Cardiac fibroblast (primary cell): ENCODE measurements at regions not wholly inside any gene's neighbourhood (a gene's known extent, or its start where the extent isn't known, plus 50 kb on each side); places are given as distances from the start of the nearest gene placed in this dataset.
"Not testable (repeated sequence)": the region's sequence is repeated elsewhere in the genome, so short reads cannot be mapped to it uniquely, and the experiment has no call there.

Source experiments
- DNase-seq, 2 donors: peaks; one replicate each; pipeline versions ENCODE4 v3.0.0 to v3.0.0-alpha.2; 2010; ENCODE audit warnings: low read depth in 2 of 2
- H3K4me3 ChIP-seq, 2 donors: replicated peaks in 1 of 2; 1 replicate in 1 of 2; 2 replicates in 1 of 2; pipeline ENCODE4 v1.5.1; 2011; ENCODE audit warnings: low read depth in 2 of 2, low read length in 2 of 2, mild to moderate bottlenecking in 2 of 2, moderate library complexity in 1 of 2
- CTCF ChIP-seq: IDR thresholded peaks from one replicate; pipeline ENCODE4 v1.5.1; 2011; ENCODE audit warnings: low read depth, mild to moderate bottlenecking, low read length, inconsistent platforms

GRCh38 chr6:159555082-159555875, 137.8 kb downstream of the SOD2 start:
- DNase-seq = no peak
- TF ChIP-seq CTCF = no peak
- H3K4me3 ChIP-seq = no peak overlapping the region

DNA sequence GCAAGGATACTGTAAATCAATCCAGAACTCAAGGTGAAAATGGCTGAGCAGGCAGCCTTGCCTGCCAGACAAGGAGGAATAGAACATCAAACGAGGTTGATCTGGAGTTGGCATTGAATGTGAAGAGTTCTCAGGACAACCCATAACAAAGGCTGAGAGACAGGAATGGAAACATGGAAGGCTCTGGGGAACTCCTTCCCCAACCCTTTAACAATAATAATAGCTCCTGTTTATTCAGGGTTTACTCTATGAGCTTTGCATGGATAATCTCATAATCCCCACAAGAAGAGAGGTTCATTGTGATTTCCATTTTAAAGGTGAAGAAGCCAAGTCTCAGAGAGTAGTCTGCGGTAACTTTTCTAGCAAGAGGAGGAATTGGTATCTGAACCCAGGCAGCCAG, 151.7 kb downstream of the SOD2 start:
- TF ChIP-seq CTCF = no peak
- H3K4me3 ChIP-seq = no peak overlapping the region

GRCh38 chr6:159540883-159541282, 152.2 kb downstream of the SOD2 start:
- DNase-seq = no peak
- TF ChIP-seq CTCF = no peak
- no peak overlapping the region for H3K4me3 ChIP-seq

More for the DNA sequence above, 151.7 kb downstream of the SOD2 start:
- no peak for DNase-seq

DNA sequence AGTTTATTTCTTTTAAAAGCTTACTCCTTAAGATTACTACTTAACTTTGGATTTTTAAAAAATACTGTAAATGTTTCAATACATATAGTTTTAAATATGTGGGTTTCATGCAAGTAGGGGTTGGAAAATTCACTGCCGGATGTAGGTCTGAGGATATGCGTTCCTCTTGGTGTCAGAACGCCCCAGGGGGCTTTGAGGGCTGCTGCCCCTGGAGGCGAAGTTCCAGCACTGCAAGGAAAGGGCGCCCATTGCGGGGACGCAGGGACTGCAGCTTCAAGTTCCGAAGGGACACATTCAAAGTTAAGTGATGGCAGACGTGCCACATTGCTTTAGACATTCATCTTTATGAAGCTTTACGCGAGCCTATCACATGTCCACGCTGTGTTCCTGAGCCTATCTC, 152.9 kb downstream of the SOD2 start:
- no peak for DNase-seq
- TF ChIP-seq CTCF = peak; percentile 14
- no peak overlapping the region for H3K4me3 ChIP-seq

- H3K4me3 ChIP-seq, DNase-seq: not testable (repeated sequence)
Observed at GRCh38 chr6:159538031-159538430, 155.0 kb downstream of the SOD2 start.

DNA sequence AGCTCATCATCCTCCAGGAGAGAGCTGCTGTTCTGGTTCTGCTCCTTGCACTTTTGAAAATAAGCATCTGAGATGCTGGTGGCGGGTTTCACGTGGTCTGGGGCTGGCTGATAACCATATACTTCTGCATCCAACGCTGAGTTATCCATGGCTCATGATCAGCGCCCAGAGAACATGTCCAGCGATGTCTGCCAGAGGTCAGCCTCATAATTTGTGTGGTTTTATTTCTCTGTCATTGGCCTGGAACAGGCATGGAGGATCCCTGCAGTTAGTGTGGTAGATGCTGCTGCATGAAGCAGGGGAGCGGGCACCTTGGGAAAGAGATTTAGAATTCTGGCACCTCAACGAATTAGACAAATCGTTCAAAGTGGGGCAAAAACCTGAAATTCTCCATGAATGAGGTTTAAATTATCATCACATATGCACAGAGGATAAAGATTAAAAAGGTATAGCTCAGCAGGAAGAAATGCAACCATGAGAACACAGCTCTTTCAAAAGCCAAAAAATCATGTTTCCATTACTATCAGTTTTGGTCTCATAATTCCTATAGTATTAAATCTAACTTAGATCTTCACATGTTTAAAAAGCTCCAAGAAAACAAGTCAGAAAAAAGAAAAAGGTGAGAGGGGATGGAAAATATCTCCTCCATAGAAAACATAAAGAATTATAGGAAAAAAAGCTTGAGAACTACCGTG, 157.2 kb downstream of the SOD2 start:
- H3K4me3 ChIP-seq = no peak overlapping the region
- TF ChIP-seq CTCF = no peak
- DNase-seq = no peak

DNA sequence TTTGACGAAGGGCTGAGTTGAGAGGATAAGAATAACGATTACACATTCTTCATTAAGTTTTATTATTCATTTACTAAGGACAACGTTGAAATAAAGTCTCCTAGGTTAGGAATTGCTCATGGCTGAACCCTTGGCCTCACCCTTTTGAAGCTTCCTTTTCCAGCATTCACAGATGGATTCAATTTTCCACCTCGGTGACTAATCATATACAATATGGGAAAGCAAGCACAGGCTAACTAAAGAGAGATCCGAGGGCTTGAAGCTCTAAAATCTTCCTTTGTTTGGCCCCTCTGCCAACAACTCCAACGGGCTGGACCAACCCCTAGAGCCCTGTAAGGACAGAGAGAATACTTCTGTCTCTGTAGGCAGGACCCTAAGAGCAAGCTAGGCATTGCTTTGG, 159.5 kb downstream of the SOD2 start:
- no peak for TF ChIP-seq CTCF
- no peak for DNase-seq
- H3K4me3 ChIP-seq = no peak overlapping the region
